Cardiac fibroblast (primary cell): ENCODE measurements at regions not wholly inside any gene's neighbourhood (a gene's known extent, or its start where the extent isn't known, plus 50 kb on each side); places are given as distances from the start of the nearest gene placed in this dataset.

Experiments
- DNase-seq, 2 donors: peaks; one replicate each; pipeline versions ENCODE4 v3.0.0 to v3.0.0-alpha.2; 2010; ENCODE audit warnings: low read depth in 2 of 2
- H3K4me3 ChIP-seq, 2 donors: replicated peaks in 1 of 2; 1 replicate in 1 of 2; 2 replicates in 1 of 2; pipeline ENCODE4 v1.5.1; 2011; ENCODE audit warnings: low read depth in 2 of 2, low read length in 2 of 2, mild to moderate bottlenecking in 2 of 2, moderate library complexity in 1 of 2
- TF ChIP-seq, protein P1 (sequence below): IDR thresholded peaks from one replicate; pipeline ENCODE4 v1.5.1; 2011; ENCODE audit warnings: low read depth, mild to moderate bottlenecking, low read length, inconsistent platforms

DNA sequence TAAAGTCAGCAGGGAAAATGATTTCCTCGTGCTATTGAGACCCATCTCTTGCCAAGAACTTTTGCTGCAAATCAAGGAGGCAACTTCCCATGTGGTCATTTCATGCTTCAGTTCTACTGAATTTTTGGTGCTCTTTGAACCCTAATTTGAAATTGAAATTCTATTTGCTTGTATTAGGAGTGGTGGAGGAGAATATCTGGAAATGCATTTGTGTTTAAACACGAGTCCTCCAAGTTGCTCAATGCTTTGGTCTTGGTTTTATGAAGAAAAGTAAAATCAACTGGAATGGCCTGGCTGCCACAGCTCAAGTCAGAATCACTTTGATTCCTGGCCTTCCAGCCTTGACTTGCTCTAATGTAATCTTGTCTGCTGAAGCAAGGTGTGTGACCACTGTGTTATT lies 613.2 kb downstream of the TLE1 start:
- TF ChIP-seq, protein P1, sequence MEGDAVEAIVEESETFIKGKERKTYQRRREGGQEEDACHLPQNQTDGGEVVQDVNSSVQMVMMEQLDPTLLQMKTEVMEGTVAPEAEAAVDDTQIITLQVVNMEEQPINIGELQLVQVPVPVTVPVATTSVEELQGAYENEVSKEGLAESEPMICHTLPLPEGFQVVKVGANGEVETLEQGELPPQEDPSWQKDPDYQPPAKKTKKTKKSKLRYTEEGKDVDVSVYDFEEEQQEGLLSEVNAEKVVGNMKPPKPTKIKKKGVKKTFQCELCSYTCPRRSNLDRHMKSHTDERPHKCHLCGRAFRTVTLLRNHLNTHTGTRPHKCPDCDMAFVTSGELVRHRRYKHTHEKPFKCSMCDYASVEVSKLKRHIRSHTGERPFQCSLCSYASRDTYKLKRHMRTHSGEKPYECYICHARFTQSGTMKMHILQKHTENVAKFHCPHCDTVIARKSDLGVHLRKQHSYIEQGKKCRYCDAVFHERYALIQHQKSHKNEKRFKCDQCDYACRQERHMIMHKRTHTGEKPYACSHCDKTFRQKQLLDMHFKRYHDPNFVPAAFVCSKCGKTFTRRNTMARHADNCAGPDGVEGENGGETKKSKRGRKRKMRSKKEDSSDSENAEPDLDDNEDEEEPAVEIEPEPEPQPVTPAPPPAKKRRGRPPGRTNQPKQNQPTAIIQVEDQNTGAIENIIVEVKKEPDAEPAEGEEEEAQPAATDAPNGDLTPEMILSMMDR = no peak
- DNase-seq = no peak
- H3K4me3 ChIP-seq = no peak overlapping the region

DNA sequence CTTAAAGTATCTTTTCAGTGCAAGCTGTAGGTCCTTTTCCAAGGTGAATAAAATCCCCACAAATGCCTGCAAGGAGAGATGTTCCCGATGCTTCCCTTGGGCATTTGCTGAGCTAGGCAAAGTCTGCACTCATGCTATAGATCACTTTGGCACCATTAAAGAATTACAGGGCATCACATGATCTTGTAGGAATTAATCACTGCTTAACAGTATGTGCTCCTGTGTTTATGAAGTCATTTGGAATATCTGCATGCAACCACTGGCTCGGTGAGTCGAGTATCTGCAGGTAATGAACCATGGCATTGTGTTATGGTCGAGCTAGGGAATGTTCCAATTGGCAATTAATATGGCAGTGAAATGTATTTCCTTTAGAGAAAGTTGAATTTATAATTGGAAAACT lies 615.1 kb downstream of the TLE1 start:
- no peak for DNase-seq
- no peak overlapping the region for H3K4me3 ChIP-seq
- TF ChIP-seq, protein P1 = no peak

DNA sequence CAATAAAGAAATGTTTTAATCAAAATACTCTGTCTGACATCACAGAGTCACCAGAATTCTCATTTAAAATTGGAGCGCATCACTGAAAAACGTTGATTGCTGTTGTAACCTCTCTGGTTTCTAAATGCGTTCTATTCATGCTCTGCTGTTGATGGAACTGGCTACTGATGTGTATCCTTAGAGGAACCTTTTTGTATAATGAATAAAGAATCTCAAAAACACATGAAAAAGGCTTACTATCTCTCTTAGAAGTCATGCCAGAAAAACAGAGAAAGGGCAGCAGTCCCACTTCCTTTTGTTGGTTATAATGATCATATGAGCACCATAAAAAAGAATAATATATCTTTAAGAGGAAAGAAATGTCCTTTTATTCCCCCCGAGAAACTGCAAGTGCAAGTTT lies 615.5 kb downstream of the TLE1 start:
- no peak for DNase-seq
- TF ChIP-seq, protein P1 = no peak
- no peak overlapping the region for H3K4me3 ChIP-seq

DNA sequence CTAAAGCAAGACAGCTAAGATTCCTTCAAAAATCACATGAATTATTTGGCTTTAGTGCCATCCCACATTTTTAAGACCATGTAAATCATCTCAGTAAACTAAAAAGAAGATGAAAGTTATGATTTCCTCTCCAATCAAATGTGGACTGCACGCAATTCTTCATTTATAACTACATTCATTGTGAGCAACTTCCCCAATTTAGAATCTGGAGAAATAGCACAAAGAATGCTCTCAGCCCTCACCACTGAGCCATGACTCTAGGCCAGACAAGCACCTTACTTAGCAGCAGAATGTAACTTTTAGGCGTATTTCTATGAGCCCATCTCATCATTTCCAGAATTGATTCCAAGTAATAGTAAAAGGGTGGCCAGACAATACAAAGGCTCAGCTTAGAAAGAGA lies 616.6 kb downstream of the TLE1 start:
- TF ChIP-seq, protein P1 = no peak
- no peak overlapping the region for H3K4me3 ChIP-seq
- DNase-seq = no peak

DNA sequence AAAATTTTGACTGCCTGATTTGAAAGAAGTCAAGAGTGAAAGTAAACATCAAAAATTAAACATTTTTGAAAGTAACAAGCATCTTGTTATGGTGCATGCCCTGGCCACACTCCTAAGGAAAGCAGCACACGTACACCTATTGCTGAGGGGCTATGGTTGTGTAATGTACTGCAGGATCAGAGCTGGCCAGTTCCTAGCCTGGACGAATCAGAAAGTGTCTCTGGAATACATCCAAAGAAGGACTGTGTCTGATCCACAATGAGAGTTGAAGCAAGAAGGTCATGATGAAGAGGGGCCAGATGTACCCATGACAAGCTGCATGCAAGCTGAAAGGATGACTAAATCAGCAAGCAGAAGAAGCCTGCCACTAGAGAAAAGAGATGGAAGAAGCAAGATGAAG lies 618.2 kb downstream of the TLE1 start:
- no peak for DNase-seq
- H3K4me3 ChIP-seq = no peak overlapping the region
- TF ChIP-seq, protein P1 = no peak

DNA sequence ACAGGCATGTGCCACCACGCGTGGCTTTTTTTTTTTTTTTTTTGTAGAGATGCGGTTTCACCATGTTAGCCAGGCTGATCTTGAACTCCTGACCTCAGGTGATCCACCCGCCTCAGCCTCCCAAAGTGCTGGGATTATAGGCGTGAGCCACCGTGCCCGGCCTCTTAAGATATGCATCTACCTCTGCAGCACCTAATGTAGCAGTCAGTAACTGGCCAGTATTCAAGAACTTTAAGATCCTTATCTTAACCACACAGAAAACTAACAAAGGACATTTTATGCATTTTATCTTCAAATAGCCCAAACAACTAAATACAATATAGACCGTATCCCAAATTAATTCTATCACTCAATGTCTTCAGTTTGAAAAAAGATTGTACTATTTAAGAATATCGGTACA lies 618.7 kb downstream of the TLE1 start:
- no peak overlapping the region for H3K4me3 ChIP-seq
- DNase-seq = no peak
- TF ChIP-seq, protein P1 = no peak

DNA sequence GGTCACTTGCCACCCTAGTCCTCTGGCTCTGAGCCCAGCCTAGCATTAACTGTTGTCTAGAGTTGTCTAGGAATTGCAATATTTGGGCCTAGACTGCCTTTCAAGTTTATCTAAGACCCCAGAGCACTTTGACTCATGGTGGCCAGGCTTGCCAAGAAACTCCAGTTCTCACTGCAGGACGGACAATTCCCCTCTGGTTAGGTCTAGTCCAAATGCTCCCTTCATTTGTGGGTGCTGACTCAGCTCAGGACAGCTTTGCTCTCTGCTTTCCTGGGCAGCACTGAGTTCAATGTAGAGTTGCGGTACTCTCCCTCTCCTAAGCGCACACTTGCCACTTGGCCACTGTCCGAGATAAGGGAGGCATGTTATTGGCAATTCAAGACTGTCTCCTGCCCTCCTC lies 619.4 kb downstream of the TLE1 start:
- DNase-seq = peak in 1 of 2 donors; percentile 34
- no peak overlapping the region for H3K4me3 ChIP-seq
- TF ChIP-seq, protein P1 = no peak
